ENCODE measurements at regions not wholly inside any gene's neighbourhood (a gene's known extent, or its start where the extent isn't known, plus 50 kb on each side); places are given as distances from the start of the nearest gene placed in this dataset.

- TF ChIP-seq CTCF (IDR thresholded peaks at IDR 0.05 in 2 of 3, conservative IDR thresholded peaks at IDR 0.05 in 1 of 3; ENCODE audit: borderline replicate concordance in 1 of 3, insufficient read depth in 1 of 3, low read depth in 2 of 3, low read length in 2 of 3) (no peak), SP1 (IDR thresholded peaks at IDR 0.05; ENCODE audit: low read depth) (no peak), MAX (IDR thresholded peaks at IDR 0.05) (no peak), RAD21 (IDR thresholded peaks at IDR 0.05; ENCODE audit: low read depth) (no peak), EZH2 (IDR thresholded peaks at IDR 0.05) (no peak), POLR2A (IDR thresholded peaks at IDR 0.05; ENCODE audit: borderline replicate concordance, extremely low read depth, insufficient read depth, insufficient read length) (no peak), SIN3A (IDR thresholded peaks at IDR 0.05; ENCODE audit: low read depth) (no peak), YY1 (IDR thresholded peaks at IDR 0.05; ENCODE audit: extremely low read depth, insufficient replicate concordance, low read depth, low read length) (no peak)
These were observed 93.7 kb downstream of the CHD9NB start for GRCh38 chr16:52958951-52959350.

Measured in HCT116 (cell line).